Lung (tissue), 11 donors: ENCODE measurements at regions not wholly inside any gene's neighbourhood (a gene's known extent, or its start where the extent isn't known, plus 50 kb on each side); places are given as distances from the start of the nearest gene placed in this dataset.

ENCODE experiments used
- ATAC-seq: fragments of 200-7000 bp; cut with Tn5 transposase; one replicate; pipeline ENCODE4 v1.9.1; 2020; ENCODE audit warnings: moderate number of reproducible peaks; ENCODE audit not compliant: insufficient read depth, low FRiP score
- DNase-seq, 3 donors: peaks; one replicate each; pipeline ENCODE4 v3.0.0-alpha.2; 2013 to 2017
- H3K27ac ChIP-seq, 2 donors: one replicate each; pipeline ENCODE4 v1.5.1; 2013; ENCODE audit warnings: mild to moderate bottlenecking in 2 of 2, moderate library complexity in 2 of 2, control low read depth in 1 of 2, inconsistent platforms in 1 of 2, low read depth in 1 of 2, low read length in 1 of 2
- H3K27me3 ChIP-seq, 3 donors: one replicate each; pipeline ENCODE4 v1.5.1; 2013; ENCODE audit warnings: low read length in 2 of 3; ENCODE audit not compliant: control insufficient read depth in 3 of 3, insufficient read depth in 3 of 3
- H3K36me3 ChIP-seq, 4 donors: one replicate each; pipeline ENCODE4 v1.5.1; 2013; ENCODE audit warnings: low read length in 4 of 4, mild to moderate bottlenecking in 1 of 4, moderate library complexity in 1 of 4; ENCODE audit not compliant: control insufficient read depth in 4 of 4, insufficient read depth in 4 of 4
- H3K4me1 ChIP-seq, 5 donors: one replicate each; pipeline ENCODE4 v1.5.1; 2013; ENCODE audit warnings: low read length in 5 of 5, mild to moderate bottlenecking in 2 of 5, moderate library complexity in 1 of 5; ENCODE audit not compliant: control insufficient read depth in 5 of 5, insufficient read depth in 5 of 5
- H3K4me3 ChIP-seq: one replicate; pipeline ENCODE4 v1.5.1; 2013; ENCODE audit warnings: mild to moderate bottlenecking, control low read depth, moderate library complexity
- H3K9ac ChIP-seq, 2 donors: one replicate each; pipeline ENCODE4 v1.5.1; 2013; ENCODE audit warnings: low read length in 2 of 2, control low read depth in 1 of 2; ENCODE audit not compliant: insufficient read depth in 1 of 2
- H3K9me3 ChIP-seq, 4 donors: one replicate each; pipeline ENCODE4 v1.5.1; 2013; ENCODE audit warnings: low read length in 3 of 4, mild to moderate bottlenecking in 1 of 4, moderate library complexity in 1 of 4; ENCODE audit not compliant: control insufficient read depth in 4 of 4, insufficient read depth in 3 of 4
- WGBS, 2 donors: extraction: QIAGEN DNeasy Blood & Tissue Kit; methylation state at CpG; one replicate each; pipeline ENCODE4 v1.1.7; 2013; 5-methylcytosine and 5-hydroxymethylcytosine counted together
- TF ChIP-seq, protein P1 (sequence below): IDR thresholded peaks from 2 replicates; pipeline ENCODE4 v1.5.1; 2012; ENCODE audit warnings: mild to moderate bottlenecking; ENCODE audit errors: control extremely low read depth, extremely low read depth
- donor health status: control.
- donor health status: control.
- donor health status: Bipolar disorder and iron deficiency.
- donor health status: healthy.
- donor health status: DM: yes; HTN: yes; CAD: no.

- 96 to 97% methylated on average over 4 of the region's 4 CpGs for WGBS, 2 donors
Observed at GRCh38 chr15:70584441-70584837, 178.9 kb downstream of the UACA start.

GRCh38 chr15:70583006-70583405, 180.4 kb downstream of the UACA start:
- no peak overlapping the region for H3K4me3 ChIP-seq
- H3K36me3 ChIP-seq: no peaks in the 10 kb centered on the region
- no peak overlapping the region for H3K27ac ChIP-seq
- H3K9me3 ChIP-seq: no peaks in the 10 kb centered on the region
- 66 to 70% methylated on average over 4 of the region's 4 CpGs for WGBS, 2 donors
- peaks cover 0 to 30% (median 0%) of the 10 kb centered on the region in 3 donors for H3K27me3 ChIP-seq
- TF ChIP-seq, protein P1, sequence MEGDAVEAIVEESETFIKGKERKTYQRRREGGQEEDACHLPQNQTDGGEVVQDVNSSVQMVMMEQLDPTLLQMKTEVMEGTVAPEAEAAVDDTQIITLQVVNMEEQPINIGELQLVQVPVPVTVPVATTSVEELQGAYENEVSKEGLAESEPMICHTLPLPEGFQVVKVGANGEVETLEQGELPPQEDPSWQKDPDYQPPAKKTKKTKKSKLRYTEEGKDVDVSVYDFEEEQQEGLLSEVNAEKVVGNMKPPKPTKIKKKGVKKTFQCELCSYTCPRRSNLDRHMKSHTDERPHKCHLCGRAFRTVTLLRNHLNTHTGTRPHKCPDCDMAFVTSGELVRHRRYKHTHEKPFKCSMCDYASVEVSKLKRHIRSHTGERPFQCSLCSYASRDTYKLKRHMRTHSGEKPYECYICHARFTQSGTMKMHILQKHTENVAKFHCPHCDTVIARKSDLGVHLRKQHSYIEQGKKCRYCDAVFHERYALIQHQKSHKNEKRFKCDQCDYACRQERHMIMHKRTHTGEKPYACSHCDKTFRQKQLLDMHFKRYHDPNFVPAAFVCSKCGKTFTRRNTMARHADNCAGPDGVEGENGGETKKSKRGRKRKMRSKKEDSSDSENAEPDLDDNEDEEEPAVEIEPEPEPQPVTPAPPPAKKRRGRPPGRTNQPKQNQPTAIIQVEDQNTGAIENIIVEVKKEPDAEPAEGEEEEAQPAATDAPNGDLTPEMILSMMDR: no peak
- no peak for DNase-seq
- no peak overlapping the region for H3K9ac ChIP-seq
- ATAC-seq: no peak
- H3K4me1 ChIP-seq: peaks cover 0 to 7% (median 0%) of the 10 kb centered on the region in 5 donors

More at GRCh38 chr15:70584441-70584837, 178.9 kb downstream of the UACA start:
- H3K4me3 ChIP-seq: no peak overlapping the region
- ATAC-seq (no peak), DNase-seq (no peak)
- no peak overlapping the region for H3K27ac ChIP-seq
- H3K9me3 ChIP-seq: peaks cover 0 to 2% (median 0%) of the 10 kb centered on the region in 4 donors
- H3K4me1 ChIP-seq: peaks cover 0 to 7% (median 0%) of the 10 kb centered on the region in 5 donors
- H3K9ac ChIP-seq: peak overlapping the region in 1 of 2 donors; percentile 25
- TF ChIP-seq, protein P1: no peak
- peaks cover 0 to 30% (median 0%) of the 10 kb centered on the region in 3 donors for H3K27me3 ChIP-seq
- no peaks in the 10 kb centered on the region for H3K36me3 ChIP-seq

- TF ChIP-seq, protein P1: no peak
- 81 to 86% methylated on average over 5 of the region's 5 CpGs for WGBS, 2 donors
- peaks cover 0 to 33% (median 0%) of the 10 kb centered on the region in 3 donors for H3K27me3 ChIP-seq
- DNase-seq: peak in 2 of 3 donors; percentile 39 to 67
- H3K9me3 ChIP-seq: no peaks in the 10 kb centered on the region
- H3K9ac ChIP-seq: no peak overlapping the region
- no peak for ATAC-seq
- no peak overlapping the region for H3K4me3 ChIP-seq
- peaks cover 0 to 7% (median 0%) of the 10 kb centered on the region in 5 donors for H3K4me1 ChIP-seq
- H3K27ac ChIP-seq: no peak overlapping the region
- H3K36me3 ChIP-seq: no peaks in the 10 kb centered on the region
Observed at GRCh38 chr15:70582143-70582945, 181.0 kb downstream of the UACA start.
